ENCODE measurements at regions not wholly inside any gene's neighbourhood (a gene's known extent, or its start where the extent isn't known, plus 50 kb on each side); places are given as distances from the start of the nearest gene placed in this dataset.
"Not testable (repeated sequence)": the region's sequence is repeated elsewhere in the genome, so short reads cannot be mapped to it uniquely, and the experiment has no call there.

DNA sequence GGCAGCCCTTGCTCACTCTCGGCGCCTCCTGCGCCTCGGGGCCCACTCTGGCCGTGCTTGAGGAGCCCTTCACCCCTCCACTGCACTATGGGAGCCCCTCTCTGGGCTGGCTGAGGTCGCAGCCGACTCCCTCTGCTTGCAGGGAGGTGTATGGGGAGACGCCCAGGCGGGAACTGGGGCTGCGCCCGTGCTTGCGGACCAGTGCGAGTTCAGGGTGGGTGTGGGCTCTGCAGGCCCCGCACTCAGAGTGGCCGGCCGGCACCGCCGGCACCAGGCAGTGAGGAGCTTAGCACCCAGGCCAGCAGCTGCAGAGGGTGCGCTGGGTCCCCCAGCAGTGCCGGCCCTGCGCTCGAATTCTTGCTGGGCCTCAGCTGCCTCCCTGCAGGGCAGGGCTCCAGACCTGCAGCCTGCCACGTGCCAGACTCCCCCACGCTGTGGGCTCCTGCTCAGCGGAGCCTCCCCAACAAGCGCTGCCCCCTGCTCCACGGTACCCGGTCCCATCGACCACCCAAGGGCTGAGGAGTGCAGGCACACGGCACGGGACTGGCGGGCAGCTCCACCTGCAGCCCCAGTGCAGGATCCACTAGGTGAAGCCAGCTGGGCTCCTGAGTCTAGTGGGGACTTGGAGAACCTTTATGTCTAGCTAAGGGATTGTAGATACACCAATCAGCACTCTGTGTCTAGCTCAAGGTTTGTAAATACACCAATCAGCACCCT lies 54.0 kb upstream of the WWC2 start:
- DNase-seq: not testable (repeated sequence)

DNA sequence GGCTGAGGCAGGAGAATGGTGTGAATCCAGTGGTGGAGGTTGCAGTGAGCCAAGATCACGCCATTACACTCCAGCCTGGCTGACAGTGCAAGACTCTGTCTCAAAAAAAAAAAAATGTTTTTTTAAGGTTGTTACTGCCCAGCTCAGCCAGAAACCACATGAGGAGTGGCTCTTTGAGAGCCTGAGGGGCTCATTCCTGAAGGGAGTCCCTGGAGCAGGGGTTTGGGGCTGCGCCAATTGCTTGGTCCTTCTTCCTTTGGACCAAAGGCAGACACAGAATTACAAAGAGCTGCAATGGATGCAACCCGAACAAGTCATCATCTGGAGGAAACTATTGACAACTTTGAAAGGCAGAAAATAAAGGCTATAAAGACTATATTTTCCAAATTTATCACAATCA lies 60.6 kb upstream of the WWC2 start:
- no peak for DNase-seq

DNA sequence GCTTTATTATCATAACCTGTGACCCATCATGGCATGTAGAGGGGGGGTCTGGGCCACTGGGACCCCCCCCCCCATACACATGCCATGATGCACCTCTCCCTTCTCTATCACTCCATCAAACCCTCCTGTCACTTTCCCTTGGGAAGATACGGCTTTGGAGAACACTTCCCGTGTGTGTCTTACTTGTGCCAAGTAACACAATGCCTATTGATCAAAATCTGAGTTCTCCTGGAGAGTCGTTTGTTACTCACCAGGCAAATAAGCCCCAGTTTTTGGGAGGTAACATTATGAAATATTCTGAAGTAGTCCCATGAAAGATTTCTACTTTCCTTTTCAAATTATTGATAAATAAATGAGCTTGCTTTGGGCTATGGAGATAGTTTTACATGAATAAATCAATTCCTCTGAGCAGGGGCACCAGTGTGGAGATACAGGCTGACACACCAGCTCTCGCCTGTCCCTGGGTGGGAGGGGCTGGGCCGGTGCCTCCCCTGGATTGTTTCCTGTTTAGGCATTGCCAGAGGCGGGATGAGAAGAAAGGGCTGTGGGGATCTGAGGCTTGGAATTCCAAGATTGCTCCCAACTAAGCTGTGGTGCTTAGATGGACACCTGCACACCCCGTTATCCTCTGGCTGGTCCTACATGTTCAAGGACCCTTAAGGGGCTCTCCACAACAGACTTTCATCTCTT lies 63.2 kb upstream of the WWC2 start:
- DNase-seq: no peak

- no peak for DNase-seq
Measured at GRCh38 chr4:183035256-183035655, 63.8 kb upstream of the WWC2 start.

- DNase-seq: no peak
Measured at GRCh38 chr4:183030823-183031222, 68.2 kb upstream of the WWC2 start.

DNA sequence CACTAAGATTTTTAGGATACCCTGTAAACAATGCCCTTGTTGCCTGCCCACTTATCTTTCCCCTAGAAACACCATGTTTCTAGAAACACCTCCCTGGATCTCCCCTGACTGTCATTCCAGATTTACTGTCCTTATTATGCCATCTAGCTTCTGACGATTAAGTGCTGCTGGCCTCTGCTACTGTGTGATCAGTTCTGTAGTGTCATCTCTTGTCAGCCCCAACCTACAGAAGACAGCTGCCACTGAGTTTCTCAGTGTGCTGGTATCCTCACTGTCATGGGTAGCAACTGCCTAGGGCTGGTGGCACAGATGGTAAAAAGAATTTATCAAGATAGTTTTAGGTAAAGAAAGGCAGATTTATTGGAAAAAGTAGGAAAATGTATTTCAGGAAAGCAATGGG lies 68.7 kb upstream of the WWC2 start:
- DNase-seq: no peak

DNA sequence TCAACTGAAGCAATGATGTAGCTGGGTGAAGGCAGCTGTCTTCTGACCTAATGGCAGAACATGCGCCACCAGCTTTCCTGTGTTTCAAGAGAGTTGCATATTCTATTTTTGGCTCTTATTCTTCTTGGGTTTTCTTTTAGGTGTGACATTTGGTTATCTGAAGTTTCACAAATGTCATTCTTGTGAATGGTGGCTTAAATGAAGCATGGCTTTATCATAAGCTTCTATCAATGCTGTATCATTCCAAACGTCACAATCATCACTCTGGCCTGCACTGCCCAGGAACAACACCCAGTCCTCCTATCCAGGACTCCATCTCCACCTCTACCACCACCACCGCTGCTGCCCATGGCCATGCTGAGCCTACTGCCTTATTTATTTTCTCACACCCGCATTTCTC lies 69.7 kb upstream of the WWC2 start:
- DNase-seq: no peak

GRCh38 chr4:183026701-183027100 lies 72.4 kb upstream of the WWC2 start:
- no peak for DNase-seq

GRCh38 chr4:183022617-183023016 lies 76.4 kb upstream of the WWC2 start:
- DNase-seq: no peak

DNA sequence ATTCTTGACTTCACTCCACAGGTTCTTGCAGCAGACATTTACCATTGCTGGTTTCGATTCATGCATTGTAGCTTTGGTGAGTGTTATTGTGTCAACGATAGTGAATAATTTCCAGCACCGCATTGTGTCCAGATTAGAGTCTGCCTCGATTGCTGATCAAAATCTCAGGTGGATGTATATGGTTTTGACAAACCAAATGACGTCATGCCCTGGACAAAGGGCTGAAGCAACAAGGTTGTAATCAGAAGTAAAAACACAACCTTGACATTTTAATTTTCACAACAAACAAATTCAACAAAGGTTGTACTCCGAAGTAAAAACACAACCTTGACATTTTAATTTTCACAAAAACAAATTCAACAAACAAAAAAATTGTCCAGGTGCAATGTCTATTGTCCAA lies 81.1 kb upstream of the WWC2 start:
- no peak for DNase-seq

DNA sequence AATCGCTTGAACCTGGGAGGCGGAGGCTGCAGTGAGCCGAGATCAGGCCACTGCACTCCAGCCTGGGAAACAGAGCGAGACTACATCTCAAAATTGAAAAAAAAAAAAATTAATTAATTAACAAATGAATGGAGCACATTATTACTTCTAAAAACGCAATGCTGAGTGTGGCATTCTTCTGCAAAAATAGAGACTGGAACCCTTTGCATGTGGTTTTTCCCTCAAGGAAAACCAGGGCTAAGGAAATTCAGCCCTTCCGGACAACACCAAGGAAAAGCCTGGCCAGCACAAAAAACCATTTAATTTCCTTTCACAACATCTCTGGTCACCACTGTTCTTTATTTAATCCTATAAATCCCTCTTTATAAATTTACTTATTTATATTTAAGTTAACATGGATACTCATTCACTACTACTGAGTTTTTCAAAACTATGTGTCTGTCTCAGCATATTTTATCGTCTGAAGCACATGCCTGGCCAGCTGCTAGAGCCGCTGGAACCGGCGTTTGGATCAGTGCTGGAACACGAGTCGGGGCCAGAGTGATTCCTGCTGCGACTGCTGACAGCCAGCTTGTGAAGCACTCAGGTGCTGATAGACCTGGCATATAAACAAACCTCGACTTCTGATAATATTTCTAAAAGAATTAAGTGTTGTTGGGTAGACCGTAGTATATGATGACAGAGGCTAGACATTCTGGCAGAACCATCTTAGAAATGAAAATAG lies 84.5 kb upstream of the WWC2 start:
- no peak for DNase-seq

- no peak for DNase-seq
Measured at GRCh38 chr4:183013730-183014002, 85.4 kb upstream of the WWC2 start.

- no peak for DNase-seq
Measured at GRCh38 chr4:183012879-183013729, 86.0 kb upstream of the WWC2 start.

- DNase-seq: no peak
Measured at GRCh38 chr4:183011213-183011907, 87.7 kb upstream of the WWC2 start.

- no peak for DNase-seq
Measured at GRCh38 chr4:183008492-183008891, 90.6 kb upstream of the WWC2 start.

GRCh38 chr4:183004370-183004769 lies 87.2 kb upstream of the DCTD start:
- DNase-seq: not testable (repeated sequence)

GRCh38 chr4:182994171-182994570 lies 77.0 kb upstream of the DCTD start:
- DNase-seq: no peak

- DNase-seq: no peak
Measured at GRCh38 chr4:182978152-182978827, 61.1 kb upstream of the DCTD start.

- peak; percentile 53 to 72 for DNase-seq
Measured at GRCh38 chr4:182975806-182976205, 58.6 kb upstream of the DCTD start.

- DNase-seq: no peak
Measured at GRCh38 chr4:182973941-182974340, 56.8 kb upstream of the DCTD start.

DNA sequence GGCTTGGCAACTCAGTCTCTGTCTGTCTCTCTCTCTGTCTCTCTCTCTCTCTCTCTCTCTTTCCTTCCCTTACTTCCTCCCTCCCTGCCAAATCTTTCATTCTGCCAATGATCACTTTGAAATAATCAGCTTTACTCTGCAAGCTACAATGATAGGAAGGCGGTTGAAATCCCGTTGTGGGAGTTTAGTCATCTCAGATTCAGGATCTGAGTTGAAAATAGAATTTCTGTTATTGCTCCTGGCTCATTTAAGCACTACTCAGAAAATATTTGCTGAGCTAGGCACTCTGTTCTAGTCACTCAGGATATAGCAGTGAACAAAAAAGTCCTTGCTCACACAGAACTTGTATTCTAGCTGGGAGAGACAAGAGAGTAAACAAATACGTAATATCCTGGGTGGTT lies 56.3 kb upstream of the DCTD start:
- no peak for DNase-seq

DNA sequence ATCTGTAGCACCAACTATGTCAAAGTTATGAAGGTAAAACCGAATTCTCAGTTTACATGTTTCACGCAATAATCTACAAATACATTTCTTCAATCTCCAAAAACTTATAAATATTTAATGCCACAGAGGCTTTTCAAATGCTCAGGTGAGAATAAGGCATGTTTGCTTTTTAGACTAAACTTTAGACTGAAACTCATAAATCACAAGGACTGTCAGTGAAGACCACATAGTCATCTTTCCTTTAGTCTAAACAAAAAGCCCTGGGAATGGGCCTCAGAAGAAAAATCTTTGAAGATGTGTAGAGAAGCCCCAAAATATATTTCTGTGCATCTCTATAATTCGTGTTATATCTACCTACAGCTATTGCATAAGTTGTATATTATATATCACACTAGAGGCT lies 54.5 kb upstream of the DCTD start:
- DNase-seq: no peak

Measured in Kasumi-1 (cell line).